GM12872 (cell line): ENCODE measurements at regions not wholly inside any gene's neighbourhood (a gene's known extent, or its start where the extent isn't known, plus 50 kb on each side); places are given as distances from the start of the nearest gene placed in this dataset.

Experiments used
- CTCF ChIP-seq: IDR thresholded peaks from 3 replicates; pipeline ENCODE4 v1.5.1; 2011; ENCODE audit warnings: low read depth, mild to moderate bottlenecking, low read length, moderate library complexity; ENCODE audit not compliant: insufficient read depth

GRCh38 chr3:23723930-23724329, 81.8 kb upstream of the UBE2E1 start:
- no peak for TF ChIP-seq CTCF

DNA sequence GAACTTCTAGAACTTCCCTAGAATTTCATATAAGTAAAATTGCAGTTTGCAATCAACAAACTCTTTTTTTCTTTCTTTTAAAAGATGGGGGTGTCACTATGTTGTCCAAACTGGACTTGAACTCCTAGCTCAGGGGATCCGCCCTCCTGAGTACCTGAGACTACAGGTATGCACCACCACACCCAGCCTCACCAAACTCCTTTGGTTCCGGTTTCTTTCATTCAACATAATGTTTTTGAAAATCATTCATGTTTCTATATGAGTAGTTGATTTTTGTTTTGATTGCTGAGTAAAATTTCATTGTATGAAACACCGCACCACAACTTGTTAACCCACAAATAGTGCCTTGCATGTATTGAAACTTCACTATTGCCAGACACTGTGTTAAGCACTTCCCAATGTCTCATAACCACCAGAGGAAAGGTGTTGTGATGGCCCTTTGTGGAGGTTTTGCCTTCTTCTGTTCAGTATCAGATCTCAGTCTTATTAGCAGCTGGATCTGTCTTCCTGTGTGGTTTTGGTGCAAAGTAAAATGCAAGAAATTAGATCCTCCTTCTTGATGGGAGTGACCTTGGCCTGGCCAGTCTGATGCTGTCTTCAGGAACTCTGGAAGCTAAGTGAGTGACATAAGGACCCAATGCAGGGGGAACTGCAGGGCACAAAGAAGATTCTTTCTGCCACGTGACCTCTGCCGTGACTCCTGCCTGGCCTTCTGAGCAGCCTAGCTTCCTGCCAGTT, 78.8 kb upstream of the UBE2E1 start:
- TF ChIP-seq CTCF, result no peak

GRCh38 chr3:23728601-23729117, 77.1 kb upstream of the UBE2E1 start:
- no peak for TF ChIP-seq CTCF

DNA sequence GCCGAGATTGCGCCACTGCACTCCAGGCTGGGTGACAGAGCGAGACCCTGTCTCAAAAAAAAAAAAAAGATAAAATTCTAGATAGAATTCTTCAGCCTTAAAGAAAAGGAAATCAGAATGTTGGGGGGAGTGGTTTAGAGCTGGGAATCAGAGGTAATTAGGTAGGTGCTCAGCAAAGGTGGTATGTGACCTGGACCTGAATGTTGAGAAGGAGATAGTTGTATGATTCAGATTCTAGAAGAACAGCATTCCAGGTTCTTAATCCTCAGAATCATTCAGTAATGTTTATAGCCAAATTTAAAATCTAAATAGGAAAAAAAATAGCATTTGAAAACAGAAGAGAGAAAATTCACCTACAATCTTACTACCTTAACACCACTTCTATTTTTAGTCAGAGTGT, 71.3 kb upstream of the UBE2E1 start:
- no peak for TF ChIP-seq CTCF

DNA sequence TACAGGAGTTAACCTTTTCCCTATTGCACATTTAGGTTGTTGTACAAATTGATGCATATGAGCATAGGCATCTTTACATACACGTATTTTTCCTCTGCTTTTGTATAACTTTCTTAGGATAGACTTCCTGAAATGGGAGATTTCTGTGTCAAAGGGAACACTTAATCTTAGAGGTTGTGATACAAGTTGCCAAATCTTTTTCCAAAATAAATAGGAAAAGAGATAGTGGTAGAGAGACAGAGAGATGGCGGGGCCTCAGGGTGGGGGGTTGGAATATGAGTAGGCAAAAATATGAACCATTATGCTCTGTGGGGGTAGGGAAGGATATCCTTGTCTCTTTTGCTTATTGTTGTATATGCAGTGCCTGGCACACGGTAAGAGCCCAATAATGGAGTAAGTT, 70.7 kb upstream of the UBE2E1 start:
- TF ChIP-seq CTCF, result no peak

- no peak for TF ChIP-seq CTCF
Observed at GRCh38 chr3:23735535-23736326, 70.0 kb upstream of the UBE2E1 start.

DNA sequence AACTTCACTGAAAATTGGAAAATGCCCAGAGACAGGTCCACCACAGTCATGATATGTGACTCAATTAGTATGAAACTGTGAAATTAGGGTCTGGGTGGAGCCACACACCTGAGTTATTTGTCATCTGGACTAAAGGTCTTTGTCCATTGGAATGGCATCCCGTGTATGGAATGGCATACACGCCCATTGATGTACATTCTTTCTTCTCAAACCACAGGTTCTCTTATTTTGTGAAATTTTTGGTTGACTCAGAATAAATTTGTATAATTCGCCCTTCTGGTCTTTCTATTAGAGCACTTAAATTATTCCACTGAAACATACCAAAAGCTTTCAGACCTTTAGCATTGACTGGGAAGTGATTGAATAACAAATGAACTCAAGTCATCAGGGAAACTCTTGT, 66.8 kb upstream of the UBE2E1 start:
- no peak for TF ChIP-seq CTCF
